ENCODE measurements at regions not wholly inside any gene's neighbourhood (a gene's known extent, or its start where the extent isn't known, plus 50 kb on each side); places are given as distances from the start of the nearest gene placed in this dataset.

GRCh38 chr5:52190737-52191136 is 597.0 kb upstream of the ITGA1 start:
- Histone ChIP-seq H3K4me3 (no peak overlapping the region), H3K27ac (no peak overlapping the region), H3K27me3 (no peaks in the 10 kb centered on the region), H3K9me3 (no peaks in the 10 kb centered on the region), H3K36me3 (no peaks in the 10 kb centered on the region), H3K4me1 (no peaks in the 10 kb centered on the region)
- ATAC-seq, result no peak
- intact Hi-C loops (cut with DNase I), result no loop called here
- DNase-seq, result no peak
- TF ChIP-seq CTCF (IDR thresholded peaks at IDR 0.05), result no peak
- FAIRE-seq, result no peak

GRCh38 chr5:52199833-52200232 is 587.9 kb upstream of the ITGA1 start:
- Histone ChIP-seq H3K27ac (no peak overlapping the region), H3K9me3 (no peaks in the 10 kb centered on the region), H3K4me1 (no peaks in the 10 kb centered on the region), H3K36me3 (no peaks in the 10 kb centered on the region), H3K27me3 (no peaks in the 10 kb centered on the region), H3K4me3 (no peak overlapping the region)
- 76 to 82% methylated on average over 9 of the region's 9 CpGs for WGBS, 2 donors
- no peak for TF ChIP-seq CTCF (IDR thresholded peaks at IDR 0.05)
- ATAC-seq (no peak), FAIRE-seq (no peak), DNase-seq (no peak)
- intact Hi-C loops (cut with DNase I), result no loop called here

GRCh38 chr5:52202256-52202655 is 585.5 kb upstream of the ITGA1 start:
- DNase-seq (no peak), FAIRE-seq (no peak), ATAC-seq (no peak)
- intact Hi-C loops (cut with DNase I), result no loop called here
- TF ChIP-seq CTCF (IDR thresholded peaks at IDR 0.05), result no peak
- no peak overlapping the region for H3K27ac ChIP-seq
- WGBS, 2 donors, result 88 to 93% methylated on average over 14 of the region's 14 CpGs
- H3K9me3 ChIP-seq, result no peaks in the 10 kb centered on the region
- H3K4me3 ChIP-seq, result no peak overlapping the region
- H3K36me3 ChIP-seq, result no peaks in the 10 kb centered on the region
- no peaks in the 10 kb centered on the region for H3K4me1 ChIP-seq
- no peaks in the 10 kb centered on the region for H3K27me3 ChIP-seq

- intact Hi-C loops (cut with DNase I), result no loop called here
- WGBS, 2 donors, result 44 to 59% methylated on average over 3 of the region's 3 CpGs
- H3K9me3 ChIP-seq, result no peaks in the 10 kb centered on the region
- no peak for TF ChIP-seq CTCF (IDR thresholded peaks at IDR 0.05)
- H3K4me3 ChIP-seq, result no peak overlapping the region
- ATAC-seq (no peak), DNase-seq (no peak), FAIRE-seq (no peak)
- H3K27me3 ChIP-seq, result no peaks in the 10 kb centered on the region
- H3K4me1 ChIP-seq, result no peaks in the 10 kb centered on the region
- H3K36me3 ChIP-seq, result no peaks in the 10 kb centered on the region
- no peak overlapping the region for H3K27ac ChIP-seq
These were observed 583.4 kb upstream of the ITGA1 start for GRCh38 chr5:52204310-52204709.

Measured in pancreas (tissue), 10 donors.